ENCODE measurements at regions not wholly inside any gene's neighbourhood (a gene's known extent, or its start where the extent isn't known, plus 50 kb on each side); places are given as distances from the start of the nearest gene placed in this dataset.

- no peak for TF ChIP-seq CTCF (IDR thresholded peaks at IDR 0.05; ENCODE audit: low read length)
- TF ChIP-seq EZH2 (IDR thresholded peaks at IDR 0.05; ENCODE audit: borderline replicate concordance, low read length) = no peak
Measured at GRCh38 chr14:85257287-85257686, 272.7 kb upstream of the FLRT2 start.
